Spleen (tissue), 11 donors: ENCODE measurements at regions not wholly inside any gene's neighbourhood (a gene's known extent, or its start where the extent isn't known, plus 50 kb on each side); places are given as distances from the start of the nearest gene placed in this dataset.
A peak's percentile ranks its signal among the peaks of the same experiment; 100 is the strongest.

Experiments used
- DNase-seq: peaks from one replicate; pipeline ENCODE4 v3.0.0-alpha.2; 2020
- H3K27ac ChIP-seq, 8 donors: fragments of 200-600 bp; sonication (generic) in 7 of 8; 1 replicate in 4 of 8; 2 replicates in 4 of 8; pipeline versions ENCODE4 v1.5.0 to v1.8.0; 2016 to 2021; ENCODE audit warnings: inconsistent platforms in 4 of 8, mild to moderate bottlenecking in 4 of 8, moderate library complexity in 1 of 8
- H3K27me3 ChIP-seq, 7 donors: fragments of 200-600 bp; sonication (generic) in 6 of 7; replicated peaks in 1 of 7; 1 replicate in 4 of 7; 2 replicates in 3 of 7; pipeline versions ENCODE4 v1.5.0 to v1.8.0; 2016 to 2021; ENCODE audit warnings: inconsistent platforms in 3 of 7, mild to moderate bottlenecking in 1 of 7
- H3K36me3 ChIP-seq, 6 donors: fragments of 200-600 bp; sonication (generic) in 5 of 6; 1 replicate in 4 of 6; 2 replicates in 2 of 6; pipeline versions ENCODE4 v1.5.0 to v1.8.0; 2016 to 2021; ENCODE audit warnings: inconsistent platforms in 2 of 6
- H3K4me1 ChIP-seq, 6 donors: fragments of 200-600 bp; sonication (generic) in 5 of 6; 1 replicate in 3 of 6; 2 replicates in 3 of 6; pipeline versions ENCODE4 v1.5.0 to v1.8.0; 2016 to 2021; ENCODE audit warnings: inconsistent platforms in 3 of 6
- H3K4me3 ChIP-seq, 8 donors: fragments of 200-600 bp; sonication (generic) in 7 of 8; 1 replicate in 4 of 8; 2 replicates in 4 of 8; pipeline versions ENCODE4 v1.5.0 to v1.8.0; 2016 to 2021; ENCODE audit warnings: inconsistent platforms in 4 of 8, mild to moderate bottlenecking in 4 of 8, moderate library complexity in 2 of 8
- H3K9me3 ChIP-seq, 8 donors: fragments of 200-600 bp; sonication (generic) in 7 of 8; 1 replicate in 4 of 8; 2 replicates in 4 of 8; pipeline versions ENCODE4 v1.5.0 to v1.8.0; 2016 to 2021; ENCODE audit warnings: inconsistent platforms in 4 of 8
- CTCF ChIP-seq, 11 experiments: fragments of 200-600 bp in 7 of 11; fragments of 450-650 bp in 4 of 11; sonication (generic) in 4 of 11; IDR thresholded peaks in 8 of 11; conservative IDR thresholded peaks in 3 of 11; 1 replicate in 7 of 11; 2 replicates in 4 of 11; pipeline versions ENCODE4 v1.4.0 to v1.8.0; 2016 to 2021; ENCODE audit warnings: antibody characterized with exemption in 11 of 11, inconsistent platforms in 4 of 11, mild to moderate bottlenecking in 1 of 11
- POLR2A ChIP-seq, 3 donors: fragments of 450-650 bp; IDR thresholded peaks; one replicate each; pipeline ENCODE4 v1.5.1; 2017; ENCODE audit warnings: antibody characterized with exemption in 3 of 3, mild to moderate bottlenecking in 1 of 3
- POLR2AphosphoS5 ChIP-seq, 3 donors: sonication (generic); formaldehyde crosslinking; IDR thresholded peaks; one replicate each; pipeline ENCODE4 v1.5.1; 2017; ENCODE audit warnings: antibody characterized with exemption in 3 of 3
- WGBS, 5 donors: extraction: QIAGEN DNeasy Blood & Tissue Kit in 3 of 5; methylation state at CpG; one replicate each; pipeline versions ENCODE4 v1.1.5 to v1.1.7; 2013 to 2018; 5-methylcytosine and 5-hydroxymethylcytosine counted together
- intact Hi-C: fragments of 100-400 bp; cut with DNase I; formaldehyde crosslinking; loops from one replicate; pipeline ENCODE4 v1.15.0; 2023; ENCODE audit warnings: low total_unique reads
- donor health status: healthy with polysubstance abuse.
- donor health status: DM: no; HTN: no; CAD: no; lungs with moderate emphysema.
- donor health status: DM: no; HTN: no; CAD: no.
- donor health status: Bipolar disorder and iron deficiency.
- donor health status: healthy.
- donor health status: DM: no; HTN: no; CAD: no.
- donor health status: DM: yes; HTN: yes; CAD: no.

GRCh38 chr12:115611477-115611876 lies 666.0 kb downstream of the MED13L start:
- no peak overlapping the region for H3K4me3 ChIP-seq
- H3K27ac ChIP-seq, result no peak overlapping the region
- peaks cover 0 to 8% (median 0%) of the 10 kb centered on the region in 8 donors for H3K9me3 ChIP-seq
- H3K27me3 ChIP-seq, result peaks cover 0 to 2% (median 0%) of the 10 kb centered on the region in 7 donors
- no peaks in the 10 kb centered on the region for H3K4me1 ChIP-seq
- 76 to 94% (median 89%) methylated on average over 5 of the region's 5 CpGs for WGBS, 5 donors
- no peak for TF ChIP-seq POLR2AphosphoS5 (IDR thresholded peaks at IDR 0.05)
- TF ChIP-seq CTCF (IDR thresholded peaks at IDR 0.05 in 8 of 11, conservative IDR thresholded peaks at IDR 0.05 in 3 of 11), result no peak
- TF ChIP-seq POLR2A (IDR thresholded peaks at IDR 0.05), result no peak
- no peaks in the 10 kb centered on the region for H3K36me3 ChIP-seq
- intact Hi-C loops, result no loop called here
- DNase-seq, result no peak

- intact Hi-C loops, result no loop called here
- no peak for DNase-seq
- no peak overlapping the region for H3K4me3 ChIP-seq
- H3K36me3 ChIP-seq, result no peaks in the 10 kb centered on the region
- no peaks in the 10 kb centered on the region for H3K4me1 ChIP-seq
- WGBS, 5 donors, result 68 to 88% (median 80%) methylated on average over 1 of the region's 1 CpG
- H3K27ac ChIP-seq, result no peak overlapping the region
- H3K9me3 ChIP-seq, result peaks cover 0 to 8% (median 0%) of the 10 kb centered on the region in 8 donors
- H3K27me3 ChIP-seq, result peaks cover 0 to 21% (median 0%) of the 10 kb centered on the region in 7 donors
- no peak for TF ChIP-seq POLR2A (IDR thresholded peaks at IDR 0.05)
- no peak for TF ChIP-seq CTCF (IDR thresholded peaks at IDR 0.05 in 8 of 11, conservative IDR thresholded peaks at IDR 0.05 in 3 of 11)
- no peak for TF ChIP-seq POLR2AphosphoS5 (IDR thresholded peaks at IDR 0.05)
Measured at GRCh38 chr12:115609347-115609746, 668.1 kb downstream of the MED13L start.

DNA sequence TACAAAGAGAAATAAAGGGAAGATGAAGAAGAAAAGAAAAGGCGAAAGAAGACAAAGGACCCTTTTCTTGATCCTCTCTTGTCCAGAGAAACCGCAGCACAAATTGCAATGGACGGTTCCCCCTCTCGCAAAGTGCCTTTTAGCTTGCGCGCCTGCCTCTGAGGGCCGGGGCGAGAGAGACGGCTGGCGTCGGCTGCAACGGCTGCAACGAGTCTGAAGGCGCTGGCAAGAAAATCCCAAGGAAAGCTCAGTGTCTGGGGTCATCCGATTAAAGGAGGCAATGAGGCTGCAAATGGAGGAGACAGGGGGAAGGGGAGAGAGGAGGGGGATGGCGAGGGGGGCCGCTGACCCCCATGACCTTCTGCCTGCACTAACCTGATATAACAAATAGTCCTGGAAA lies 671.5 kb downstream of the MED13L start:
- WGBS, 5 donors, result 27 to 41% (median 33%) methylated on average over 17 of the region's 17 CpGs
- Histone ChIP-seq H3K36me3 (no peaks in the 10 kb centered on the region), H3K4me1 (no peaks in the 10 kb centered on the region), H3K27me3 (peaks cover 0 to 46% (median 0%) of the 10 kb centered on the region in 7 donors), H3K9me3 (no peaks in the 10 kb centered on the region), H3K4me3 (no peak overlapping the region), H3K27ac (no peak overlapping the region)
- TF ChIP-seq CTCF (IDR thresholded peaks at IDR 0.05 in 8 of 11, conservative IDR thresholded peaks at IDR 0.05 in 3 of 11) (no peak), POLR2A (IDR thresholded peaks at IDR 0.05) (no peak), POLR2AphosphoS5 (IDR thresholded peaks at IDR 0.05) (no peak)
- intact Hi-C loops, result no loop called here
- no peak for DNase-seq

DNA sequence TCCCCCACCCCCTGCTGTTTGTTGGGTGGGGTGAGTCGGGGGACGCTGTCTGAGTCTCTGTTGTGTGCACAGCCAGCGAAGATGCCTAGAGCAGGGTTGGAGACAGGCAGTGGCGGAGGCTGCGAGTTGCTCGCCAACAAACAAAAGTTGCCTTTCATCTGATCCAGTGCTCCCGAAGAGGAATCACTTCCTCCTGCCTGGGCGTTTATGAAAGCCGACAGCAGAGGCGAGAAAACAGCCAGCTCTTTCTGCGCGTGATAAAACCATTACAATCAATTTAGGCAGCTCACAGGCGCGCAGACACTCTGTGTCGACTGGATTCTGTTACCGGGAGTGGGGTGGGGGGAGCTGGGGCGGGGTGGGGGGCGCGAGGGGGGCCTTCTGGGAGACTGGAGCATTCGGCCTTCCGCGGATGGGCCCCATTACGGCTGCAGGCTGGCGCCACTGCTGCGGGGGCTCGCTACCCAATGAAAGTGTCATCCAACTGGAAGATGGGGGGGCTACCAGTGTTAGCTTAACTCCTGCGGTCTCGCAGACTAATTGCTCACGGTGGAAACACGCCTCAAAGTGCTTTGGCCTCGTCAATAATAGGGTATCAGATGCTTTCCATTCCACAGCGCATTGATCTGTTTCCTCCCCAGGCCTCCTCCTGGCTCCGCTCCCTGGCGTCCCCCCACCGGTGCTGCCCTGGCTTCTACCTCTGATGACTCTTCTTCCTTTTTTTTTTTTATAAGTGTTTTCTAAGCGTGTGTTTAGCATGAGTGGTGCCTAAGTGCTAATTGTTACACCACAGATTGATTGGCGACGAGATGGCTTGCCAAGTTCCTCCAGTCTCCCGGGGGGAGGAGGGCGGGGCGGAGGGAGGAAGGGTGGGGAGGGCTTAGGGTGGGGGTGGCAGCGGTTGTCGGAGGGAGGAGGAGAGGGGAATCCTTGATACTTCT lies 678.4 kb downstream of the MED13L start:
- no peaks in the 10 kb centered on the region for H3K36me3 ChIP-seq
- no peaks in the 10 kb centered on the region for H3K4me1 ChIP-seq
- H3K27me3 ChIP-seq, result peaks cover 0 to 74% (median 0%) of the 10 kb centered on the region in 7 donors
- H3K4me3 ChIP-seq, result peak overlapping the region in 2 of 8 donors; percentile 8 to 34
- WGBS, 5 donors, result 9 to 21% (median 12%) methylated on average over 33 to 43 of the region's 43 CpGs
- H3K27ac ChIP-seq, result no peak overlapping the region
- intact Hi-C loops, result no loop called here
- no peak for TF ChIP-seq POLR2AphosphoS5 (IDR thresholded peaks at IDR 0.05)
- TF ChIP-seq CTCF (IDR thresholded peaks at IDR 0.05 in 8 of 11, conservative IDR thresholded peaks at IDR 0.05 in 3 of 11), result no peak
- no peak for TF ChIP-seq POLR2A (IDR thresholded peaks at IDR 0.05)
- H3K9me3 ChIP-seq, result no peaks in the 10 kb centered on the region
- DNase-seq, result no peak
